Gastrocnemius medialis (tissue), 4 donors: ENCODE measurements at regions not wholly inside any gene's neighbourhood (a gene's known extent, or its start where the extent isn't known, plus 50 kb on each side); places are given as distances from the start of the nearest gene placed in this dataset.
"Not testable (repeated sequence)": the region's sequence is repeated elsewhere in the genome, so short reads cannot be mapped to it uniquely, and the experiment has no call there.

Source experiments
- ATAC-seq, 2 donors: fragments of 150-250 bp; one replicate each; pipeline ENCODE4 v1.9.1; 2016
- DNase-seq, 2 donors: peaks; one replicate each; pipeline ENCODE4 v3.0.0-alpha.2; 2019
- H3K27ac ChIP-seq, 4 donors: fragments of 200-600 bp; sonication (generic); 1 replicate in 1 of 4; 2 replicates in 3 of 4; pipeline ENCODE4 v1.5.1; 2016 to 2018; ENCODE audit warnings: mild to moderate bottlenecking in 2 of 4, moderate library complexity in 1 of 4
- H3K27me3 ChIP-seq, 3 donors: fragments of 200-600 bp; sonication (generic) in 2 of 3; 1 replicate in 1 of 3; 2 replicates in 2 of 3; pipeline versions ENCODE4 v1.5.1 to v1.6.0; 2016 to 2019; ENCODE audit warnings: mild to moderate bottlenecking in 1 of 3, moderate library complexity in 1 of 3
- H3K36me3 ChIP-seq, 2 donors: fragments of 200-600 bp; sonication (generic) in 1 of 2; one replicate each; pipeline ENCODE4 v1.5.1; 2017 to 2018
- H3K4me1 ChIP-seq, 2 donors: fragments of 200-600 bp; sonication (generic) in 1 of 2; one replicate each; pipeline ENCODE4 v1.5.1; 2016 to 2017; ENCODE audit warnings: mild to moderate bottlenecking in 2 of 2
- H3K4me3 ChIP-seq, 4 donors: fragments of 200-600 bp; sonication (generic) in 3 of 4; 1 replicate in 1 of 4; 2 replicates in 3 of 4; pipeline ENCODE4 v1.5.1; 2016 to 2019; ENCODE audit warnings: mild to moderate bottlenecking in 2 of 4
- H3K9me3 ChIP-seq, 3 donors: fragments of 200-600 bp; sonication (generic) in 2 of 3; 1 replicate in 1 of 3; 2 replicates in 2 of 3; pipeline ENCODE4 v1.5.1; 2016 to 2019
- POLR2A ChIP-seq, 2 donors: fragments of 450-650 bp; IDR thresholded peaks; one replicate each; pipeline ENCODE4 v1.6.1; 2017; ENCODE audit warnings: antibody characterized with exemption in 2 of 2, mild to moderate bottlenecking in 2 of 2, moderate library complexity in 2 of 2
- in situ Hi-C, 4 donors: fragments of 200-750 bp; cut with MboI; loops; one replicate each; pipeline versions ENCODE4 v1.15.0 to v1.8.0; 2017; ENCODE audit warnings: low sequenced_read_pairs in 4 of 4
- intact Hi-C: fragments of 100-400 bp; cut with DNase I; formaldehyde crosslinking; loops from one replicate; pipeline ENCODE4 v1.15.1; 2023; ENCODE audit warnings: low total_unique reads
- TF ChIP-seq, protein P1 (sequence below), 5 experiments: fragments of 450-650 bp in 3 of 5; fragments of 200-600 bp in 2 of 5; sonication (generic) in 2 of 5; IDR thresholded peaks in 4 of 5; conservative IDR thresholded peaks in 1 of 5; 1 replicate in 4 of 5; 2 replicates in 1 of 5; pipeline ENCODE4 v1.5.1; 2016 to 2019; ENCODE audit warnings: antibody characterized with exemption in 5 of 5, mild to moderate bottlenecking in 3 of 5, moderate library complexity in 3 of 5

DNA sequence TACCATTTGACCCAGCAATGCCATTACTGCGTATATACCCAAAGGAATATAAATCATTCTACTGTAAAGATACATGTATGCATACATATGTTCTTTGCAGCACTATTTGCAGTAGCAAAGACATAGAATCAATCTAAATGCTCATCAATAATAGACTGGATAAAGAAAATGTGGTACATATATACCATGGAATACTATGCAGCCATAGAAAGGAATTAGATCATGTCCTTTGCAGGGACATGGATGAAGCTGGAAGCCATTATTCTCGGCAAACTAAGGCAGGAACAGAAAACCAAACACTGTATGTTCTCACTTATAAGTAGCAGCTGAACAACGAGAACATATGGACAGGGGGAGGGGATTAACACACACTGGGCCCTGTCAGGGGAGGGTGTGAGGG, 54.8 kb upstream of the ZNF30 start:
- H3K27me3 ChIP-seq, H3K4me1 ChIP-seq, H3K4me3 ChIP-seq, H3K27ac ChIP-seq, ATAC-seq, DNase-seq, in situ Hi-C loops, H3K36me3 ChIP-seq, H3K9me3 ChIP-seq, intact Hi-C loops: not testable (repeated sequence)

DNA sequence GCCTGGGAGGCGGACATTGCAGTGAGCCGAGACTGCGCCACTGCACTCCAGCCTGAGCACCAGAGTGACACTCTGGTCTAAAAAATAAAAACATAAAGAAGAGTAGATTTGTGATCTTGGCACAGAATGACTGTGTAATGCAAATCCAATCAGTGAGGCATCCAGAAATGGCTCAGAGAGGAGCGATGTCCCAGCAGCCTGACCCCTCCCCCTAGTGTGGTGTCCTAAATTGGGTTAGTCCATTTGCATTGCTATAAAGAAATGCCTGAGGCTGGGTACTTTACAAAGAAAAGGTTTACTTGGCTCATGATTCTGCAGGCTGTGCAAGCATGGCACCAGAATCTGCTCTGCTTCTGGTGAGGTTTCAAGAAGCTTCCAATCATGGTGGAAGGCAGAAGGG, 59.1 kb upstream of the ZNF30 start:
- Histone ChIP-seq H3K27me3 (no peaks in the 10 kb centered on the region), H3K27ac (no peak overlapping the region), H3K9me3 (no peaks in the 10 kb centered on the region), H3K4me1 (no peaks in the 10 kb centered on the region), H3K36me3 (no peaks in the 10 kb centered on the region), H3K4me3 (no peak overlapping the region)
- DNase-seq (no peak), ATAC-seq (no peak)
- in situ Hi-C loops = no loop called here
- intact Hi-C loops = no loop called here
- no peak for TF ChIP-seq POLR2A (IDR thresholded peaks at IDR 0.05)
- TF ChIP-seq, protein P1, sequence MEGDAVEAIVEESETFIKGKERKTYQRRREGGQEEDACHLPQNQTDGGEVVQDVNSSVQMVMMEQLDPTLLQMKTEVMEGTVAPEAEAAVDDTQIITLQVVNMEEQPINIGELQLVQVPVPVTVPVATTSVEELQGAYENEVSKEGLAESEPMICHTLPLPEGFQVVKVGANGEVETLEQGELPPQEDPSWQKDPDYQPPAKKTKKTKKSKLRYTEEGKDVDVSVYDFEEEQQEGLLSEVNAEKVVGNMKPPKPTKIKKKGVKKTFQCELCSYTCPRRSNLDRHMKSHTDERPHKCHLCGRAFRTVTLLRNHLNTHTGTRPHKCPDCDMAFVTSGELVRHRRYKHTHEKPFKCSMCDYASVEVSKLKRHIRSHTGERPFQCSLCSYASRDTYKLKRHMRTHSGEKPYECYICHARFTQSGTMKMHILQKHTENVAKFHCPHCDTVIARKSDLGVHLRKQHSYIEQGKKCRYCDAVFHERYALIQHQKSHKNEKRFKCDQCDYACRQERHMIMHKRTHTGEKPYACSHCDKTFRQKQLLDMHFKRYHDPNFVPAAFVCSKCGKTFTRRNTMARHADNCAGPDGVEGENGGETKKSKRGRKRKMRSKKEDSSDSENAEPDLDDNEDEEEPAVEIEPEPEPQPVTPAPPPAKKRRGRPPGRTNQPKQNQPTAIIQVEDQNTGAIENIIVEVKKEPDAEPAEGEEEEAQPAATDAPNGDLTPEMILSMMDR (IDR thresholded peaks at IDR 0.05 in 4 of 5, conservative IDR thresholded peaks at IDR 0.05 in 1 of 5) = no peak

DNA sequence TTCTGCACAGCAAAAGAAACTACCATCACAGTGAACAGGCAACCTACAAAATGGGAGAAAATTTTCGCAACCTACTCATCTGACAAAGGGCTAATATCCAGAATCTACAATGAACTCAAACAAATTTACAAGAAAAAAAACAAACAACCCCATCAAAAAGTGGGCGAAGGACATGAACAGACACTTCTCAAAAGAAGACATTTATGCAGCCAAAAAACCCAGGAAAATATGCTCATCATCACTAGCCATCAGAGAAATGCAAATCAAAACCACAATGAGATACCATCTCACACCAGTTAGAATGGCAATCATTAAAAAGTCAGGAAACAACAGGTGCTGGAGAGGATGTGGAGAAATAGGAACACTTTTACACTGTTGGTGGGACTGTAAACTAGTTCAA, 61.5 kb upstream of the ZNF30 start:
- H3K36me3 ChIP-seq, in situ Hi-C loops, H3K27ac ChIP-seq, H3K27me3 ChIP-seq, ATAC-seq, H3K9me3 ChIP-seq, DNase-seq, H3K4me1 ChIP-seq, intact Hi-C loops, H3K4me3 ChIP-seq: not testable (repeated sequence)

DNA sequence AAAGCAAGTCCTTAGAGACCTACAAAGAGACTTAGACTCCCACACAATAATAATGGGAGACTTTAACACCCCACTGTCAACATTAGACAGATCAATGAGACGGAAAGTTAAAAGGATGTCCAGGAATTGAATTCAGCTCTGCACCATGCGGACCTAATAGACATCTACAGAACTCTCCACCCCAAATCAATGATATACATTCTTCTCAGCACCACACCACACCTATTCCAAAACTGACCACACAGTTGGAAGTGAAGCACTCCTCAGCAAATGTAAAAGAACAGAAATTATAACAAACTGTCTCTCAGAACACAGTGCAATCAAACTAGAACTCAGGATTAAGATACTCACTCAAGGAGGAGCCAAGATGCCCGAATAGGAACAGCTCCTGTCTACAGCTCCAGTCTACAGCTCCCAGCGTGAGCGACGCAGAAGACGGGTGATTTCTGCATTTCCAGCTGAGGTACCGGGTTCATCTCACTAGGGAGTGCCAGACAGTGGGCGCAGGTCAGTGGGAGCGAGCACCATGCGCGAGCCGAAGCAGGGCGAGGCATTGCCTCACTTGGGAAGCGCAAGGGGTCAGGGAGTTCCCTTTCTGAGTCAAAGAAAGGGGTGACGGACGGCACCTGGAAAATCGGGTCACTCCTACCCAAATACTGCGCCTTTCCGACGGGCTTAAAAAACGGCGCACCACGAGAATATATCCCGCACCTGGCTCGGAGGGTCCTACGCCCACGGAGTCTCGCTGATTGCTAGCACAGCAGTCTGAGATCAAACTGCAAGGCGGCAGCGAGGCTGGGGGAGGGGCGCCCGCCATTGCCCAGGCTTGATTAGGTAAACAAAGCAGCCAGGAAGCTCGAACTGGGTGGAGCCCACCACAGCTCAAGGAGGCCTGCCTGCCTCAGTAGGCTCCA, 66.6 kb upstream of the ZNF30 start:
- peak overlapping the region in 3 of 4 donors; percentile 19 to 44 (median 21) for H3K4me3 ChIP-seq
- in situ Hi-C loops, H3K27me3 ChIP-seq, H3K36me3 ChIP-seq, DNase-seq, H3K4me1 ChIP-seq, intact Hi-C loops, H3K9me3 ChIP-seq, ATAC-seq: not testable (repeated sequence)
- H3K27ac ChIP-seq = peak overlapping the region in 1 of 4 donors; percentile 18

DNA sequence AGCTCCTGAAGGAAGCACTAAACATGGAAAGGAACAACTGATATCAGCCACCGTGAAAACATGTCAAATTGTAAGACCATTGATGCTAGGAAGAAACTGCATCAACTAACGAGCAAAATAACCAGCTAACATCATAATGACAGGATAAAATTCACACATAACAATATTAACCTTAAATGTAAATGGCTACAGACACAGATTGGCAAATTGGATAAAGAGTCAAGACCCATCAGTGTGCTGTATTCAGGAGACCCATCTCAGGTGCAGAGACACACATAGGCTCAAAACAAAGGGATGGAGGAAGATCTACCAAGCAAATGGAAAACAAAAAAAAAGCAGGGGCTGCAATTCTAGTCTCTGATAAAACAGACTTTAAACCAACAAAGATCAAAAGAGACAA, 67.4 kb upstream of the ZNF30 start:
- DNase-seq, H3K9me3 ChIP-seq, H3K27ac ChIP-seq, intact Hi-C loops, H3K4me3 ChIP-seq, ATAC-seq, H3K4me1 ChIP-seq, H3K36me3 ChIP-seq, in situ Hi-C loops: not testable (repeated sequence)
- peaks cover 0 to 11% (median 0%) of the 10 kb centered on the region in 3 donors for H3K27me3 ChIP-seq

DNA sequence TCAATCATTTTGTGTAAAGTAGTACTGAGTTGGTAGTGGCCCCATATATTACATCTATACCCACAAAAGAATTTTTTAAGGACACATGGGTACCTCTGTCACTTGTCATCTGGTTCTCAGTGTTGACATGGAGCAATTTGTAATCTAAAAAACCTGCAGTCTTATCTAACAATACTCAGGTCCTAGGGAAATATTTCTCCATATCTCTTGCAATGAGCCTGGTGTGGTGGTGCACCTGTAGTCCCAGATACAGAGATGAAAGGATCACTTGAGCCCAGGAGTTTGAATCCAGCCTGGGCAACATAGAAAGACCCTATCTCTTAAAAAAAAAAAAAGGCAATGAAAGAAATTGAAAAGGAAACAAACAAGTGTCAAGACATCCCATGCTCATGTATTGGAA, 70.7 kb upstream of the ZNF30 start:
- H3K27ac ChIP-seq = no peak overlapping the region
- H3K4me1 ChIP-seq = no peaks in the 10 kb centered on the region
- in situ Hi-C loops = no loop called here
- no peaks in the 10 kb centered on the region for H3K9me3 ChIP-seq
- peaks cover 0 to 11% (median 0%) of the 10 kb centered on the region in 3 donors for H3K27me3 ChIP-seq
- no peak overlapping the region for H3K4me3 ChIP-seq
- H3K36me3 ChIP-seq = no peaks in the 10 kb centered on the region
- intact Hi-C loops = no loop called here
- no peak for DNase-seq
- no peak for ATAC-seq
- TF ChIP-seq POLR2A (IDR thresholded peaks at IDR 0.05) = no peak
- TF ChIP-seq, protein P1 (IDR thresholded peaks at IDR 0.05 in 4 of 5, conservative IDR thresholded peaks at IDR 0.05 in 1 of 5) = no peak
